Right cardiac atrium (tissue), 5 donors: ENCODE measurements at regions not wholly inside any gene's neighbourhood (a gene's known extent, or its start where the extent isn't known, plus 50 kb on each side); places are given as distances from the start of the nearest gene placed in this dataset.

Experiments used
- ATAC-seq, 2 donors: fragments of 200-7000 bp; cut with Tn5 transposase; one replicate each; pipeline versions ENCODE4 v1.8.0 to v1.9.1; 2020; ENCODE audit warnings: moderate library complexity in 2 of 2, mild to moderate bottlenecking in 1 of 2
- DNase-seq, 3 donors: peaks; one replicate each; pipeline ENCODE4 v3.0.0-alpha.2; 2020
- H3K27ac ChIP-seq: one replicate; pipeline ENCODE4 v1.5.1; 2013; ENCODE audit warnings: mild to moderate bottlenecking, low read length, control low read depth, moderate library complexity
- H3K27me3 ChIP-seq: one replicate; pipeline ENCODE4 v1.6.1; 2013; ENCODE audit not compliant: control insufficient read depth, insufficient read depth
- H3K4me1 ChIP-seq: one replicate; pipeline ENCODE4 v1.6.1; 2013; ENCODE audit warnings: low read length; ENCODE audit not compliant: control insufficient read depth, insufficient read depth
- H3K4me3 ChIP-seq: one replicate; pipeline ENCODE4 v1.5.1; 2013; ENCODE audit warnings: low read length, control low read depth
- H3K9me3 ChIP-seq: one replicate; pipeline ENCODE4 v1.6.1; 2013; ENCODE audit warnings: low read length; ENCODE audit not compliant: control insufficient read depth
- WGBS: extraction: QIAGEN DNeasy Blood & Tissue Kit; methylation state at CpG from one replicate; pipeline ENCODE4 v1.1.7; 2013; 5-methylcytosine and 5-hydroxymethylcytosine counted together
- intact Hi-C, 4 donors: fragments of 100-400 bp; cut with DNase I; formaldehyde crosslinking; loops; one replicate each; pipeline versions ENCODE4 v1.11.0 to v1.14.0; 2022 to 2023
- donor health status: healthy with polysubstance abuse.
- donor health status: DM: no; HTN: yes; CAD: no.
- donor health status: DM: no; HTN: no; CAD: no.
- donor health status: DM: no; HTN: yes; CAD: no; lungs with severe emphysema.
- donor health status: DM: yes; HTN: yes; CAD: no.

DNA sequence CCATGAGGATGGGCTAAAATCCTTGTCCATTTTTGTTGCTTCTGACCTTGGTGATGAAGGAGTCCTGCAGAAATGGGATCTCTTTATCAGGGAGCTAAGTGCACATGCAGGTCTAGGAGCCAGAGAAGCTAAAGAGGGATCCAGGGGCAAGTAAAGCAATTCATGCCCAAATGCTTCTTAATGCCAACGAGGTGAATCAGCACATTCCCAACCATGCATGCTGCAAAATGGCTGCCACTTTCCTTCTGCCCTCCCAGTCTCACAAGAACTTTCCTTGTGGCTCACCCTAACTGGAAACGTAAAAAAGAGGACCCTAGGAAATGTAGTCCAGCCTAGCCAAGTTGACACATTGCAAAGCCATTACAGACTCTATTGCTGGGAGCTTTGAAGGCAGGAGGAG, 298.4 kb downstream of the MAFB start:
- Histone ChIP-seq H3K4me3 (no peak overlapping the region), H3K27me3 (no peaks in the 10 kb centered on the region), H3K9me3 (no peaks in the 10 kb centered on the region), H3K4me1 (no peaks in the 10 kb centered on the region), H3K27ac (no peak overlapping the region)
- ATAC-seq, result no peak
- no peak for DNase-seq
- intact Hi-C loops, result no loop called here
- WGBS, result 70% methylated on average over 2 of the region's 2 CpGs

DNA sequence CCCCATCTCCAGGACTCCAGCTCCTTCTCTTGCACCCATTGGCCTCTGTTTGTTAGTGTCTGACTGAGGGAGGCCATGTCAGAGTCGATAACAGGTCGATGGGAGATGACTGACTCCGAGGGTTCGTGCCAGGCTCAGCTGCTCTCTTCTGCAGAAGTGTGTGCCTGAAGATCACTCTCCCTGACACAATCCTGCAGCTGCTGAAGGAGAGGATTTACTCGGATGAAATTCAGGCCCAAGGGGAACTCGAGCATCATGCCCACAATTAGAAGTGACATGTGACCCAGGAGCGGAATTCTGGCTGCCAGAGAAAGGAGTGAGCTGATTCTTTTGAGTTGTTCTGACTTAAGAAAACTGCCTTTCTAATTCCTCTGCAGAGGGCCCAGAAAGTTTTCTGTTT, 318.2 kb downstream of the MAFB start:
- no peak for ATAC-seq
- 63% methylated on average over 7 of the region's 7 CpGs for WGBS
- DNase-seq, result no peak

DNA sequence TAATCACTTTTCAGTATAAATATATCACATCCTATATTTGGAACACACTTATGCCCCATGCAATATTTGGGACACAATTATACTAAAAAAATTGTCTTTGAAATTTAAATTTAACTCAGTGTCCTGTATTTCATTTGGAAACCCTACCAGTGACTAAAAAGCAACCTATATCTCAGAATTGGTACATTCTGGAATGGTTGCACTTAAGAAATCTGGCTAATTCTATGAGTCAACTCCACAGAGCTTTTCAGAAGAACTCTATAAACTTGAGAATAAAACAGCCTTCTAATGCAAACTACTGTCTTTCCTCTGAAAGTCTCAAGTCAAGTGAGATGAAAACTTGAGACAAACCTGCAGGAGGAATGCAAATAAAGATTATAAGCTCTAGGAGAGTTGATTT, 320.2 kb downstream of the MAFB start:
- H3K9me3 ChIP-seq, result no peaks in the 10 kb centered on the region
- DNase-seq, result no peak
- H3K27me3 ChIP-seq, result peaks cover 3% of the 10 kb centered on the region
- no peak overlapping the region for H3K4me3 ChIP-seq
- no peak for ATAC-seq
- intact Hi-C loops, result no loop called here
- no peaks in the 10 kb centered on the region for H3K4me1 ChIP-seq
- H3K27ac ChIP-seq, result no peak overlapping the region

More for the DNA sequence above, 318.2 kb downstream of the MAFB start:
- H3K4me1 ChIP-seq, result no peaks in the 10 kb centered on the region
- no peaks in the 10 kb centered on the region for H3K27me3 ChIP-seq
- H3K4me3 ChIP-seq, result no peak overlapping the region
- intact Hi-C loops, result no loop called here
- no peaks in the 10 kb centered on the region for H3K9me3 ChIP-seq
- H3K27ac ChIP-seq, result no peak overlapping the region

DNA sequence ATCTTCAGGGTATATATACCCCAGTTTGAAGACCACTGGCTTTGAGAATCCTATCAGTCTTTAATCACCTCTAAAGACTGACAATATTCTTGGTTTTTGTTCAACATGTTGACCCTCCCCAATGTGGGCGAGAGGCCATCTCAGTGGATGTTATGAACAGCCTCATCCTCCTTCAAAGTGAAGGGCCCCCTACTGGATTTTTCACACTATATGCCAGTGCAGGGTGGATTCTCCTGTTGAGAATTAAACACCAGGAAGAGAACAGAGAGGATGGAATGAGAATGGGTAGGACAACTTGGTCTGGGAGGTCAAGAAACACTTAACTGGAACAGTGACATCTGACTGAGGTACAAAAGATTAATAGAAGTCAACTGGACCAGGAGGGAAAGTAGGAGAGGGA, 327.1 kb downstream of the MAFB start:
- 80% methylated on average over 1 of the region's 1 CpG for WGBS
- no peak overlapping the region for H3K27ac ChIP-seq
- H3K4me3 ChIP-seq, result no peak overlapping the region
- H3K9me3 ChIP-seq, result no peaks in the 10 kb centered on the region
- intact Hi-C loops, result no loop called here
- ATAC-seq (no peak), DNase-seq (no peak)
- H3K4me1 ChIP-seq, result no peaks in the 10 kb centered on the region
- peaks cover 3% of the 10 kb centered on the region for H3K27me3 ChIP-seq

DNA sequence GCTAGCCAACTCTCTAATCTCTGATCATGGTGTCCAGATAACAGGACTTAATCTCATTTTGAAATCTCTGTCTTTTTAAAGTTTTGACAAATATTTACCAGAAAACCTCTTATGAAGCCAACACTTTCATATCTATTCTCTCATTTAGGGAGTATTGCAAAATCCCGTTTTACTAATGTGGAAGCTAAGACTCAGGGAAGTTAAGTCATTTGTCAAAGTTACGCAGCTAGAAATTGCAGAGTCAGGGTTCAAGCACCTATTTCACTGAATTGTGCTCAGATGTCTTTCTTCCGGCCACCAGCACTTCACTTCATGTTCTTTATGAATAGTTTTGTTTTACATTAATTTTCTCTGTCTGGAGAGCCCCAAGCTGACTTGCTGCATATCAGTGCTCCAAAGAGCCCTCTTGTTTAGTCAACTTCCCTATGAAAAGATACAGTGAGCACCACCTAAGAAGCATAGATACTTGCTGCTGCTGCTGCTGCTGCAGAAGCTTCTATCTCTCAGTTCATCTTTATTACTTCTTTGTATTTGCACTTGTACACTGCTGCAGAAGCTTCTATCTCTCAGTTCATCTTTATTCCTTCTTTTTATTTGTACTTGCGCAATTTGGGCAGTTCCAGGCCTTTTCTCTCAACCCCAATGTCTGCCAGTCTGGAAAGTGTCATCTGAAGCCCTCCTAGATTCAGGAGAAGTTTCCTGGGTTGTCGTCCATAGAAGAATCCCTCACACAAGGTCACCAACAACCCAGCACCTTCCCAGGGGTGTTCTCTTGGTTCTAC, 329.7 kb downstream of the MAFB start:
- 72% methylated on average over 5 of the region's 5 CpGs for WGBS
- intact Hi-C loops, result no loop called here
- Histone ChIP-seq H3K4me3 (no peak overlapping the region), H3K9me3 (no peaks in the 10 kb centered on the region), H3K27ac (no peak overlapping the region), H3K4me1 (no peaks in the 10 kb centered on the region), H3K27me3 (no peaks in the 10 kb centered on the region)
- DNase-seq, result no peak
- ATAC-seq, result no peak

DNA sequence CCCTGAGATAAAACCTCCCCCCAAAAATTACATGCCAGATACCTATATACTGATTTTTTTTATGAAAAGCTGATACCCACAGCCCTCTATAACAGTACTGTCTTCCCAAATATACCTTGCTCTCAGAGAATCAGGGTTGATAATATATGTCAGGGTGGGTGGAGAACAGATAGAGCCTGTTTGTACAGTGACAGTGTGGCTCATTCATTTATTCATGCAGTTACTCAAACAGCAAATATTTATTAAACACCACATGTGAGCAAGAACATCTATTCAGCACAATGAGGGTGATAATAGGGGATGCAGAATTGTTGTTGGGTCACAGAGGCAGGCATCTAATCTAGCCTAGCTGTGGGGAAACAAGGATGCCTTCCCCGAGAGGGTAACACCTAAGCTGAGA, 334.2 kb downstream of the MAFB start:
- no peaks in the 10 kb centered on the region for H3K4me1 ChIP-seq
- 85% methylated on average over 1 of the region's 1 CpG for WGBS
- no peak overlapping the region for H3K4me3 ChIP-seq
- DNase-seq (no peak), ATAC-seq (no peak)
- intact Hi-C loops, result no loop called here
- H3K27ac ChIP-seq, result no peak overlapping the region
- no peaks in the 10 kb centered on the region for H3K9me3 ChIP-seq
- H3K27me3 ChIP-seq, result no peaks in the 10 kb centered on the region

DNA sequence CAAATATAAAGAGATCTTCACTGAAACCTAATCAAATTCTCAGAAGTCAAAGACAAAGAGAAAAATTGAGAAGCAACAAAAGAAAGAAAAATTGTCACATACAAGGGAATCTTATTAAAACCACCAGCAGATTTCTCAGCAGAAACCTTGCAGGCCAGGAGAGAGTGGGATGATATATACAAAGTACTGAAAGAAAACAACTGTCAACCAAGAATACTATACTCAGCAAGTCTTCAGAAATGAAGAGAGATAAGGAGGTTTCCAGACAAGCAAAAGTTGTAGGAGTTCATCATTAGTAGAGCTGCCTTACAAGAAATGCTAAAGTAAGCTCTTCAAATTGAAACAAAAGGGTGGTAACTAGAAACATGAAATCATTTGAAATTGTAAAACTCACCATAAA, 345.6 kb downstream of the MAFB start:
- intact Hi-C loops, result no loop called here
- H3K4me3 ChIP-seq, result no peak overlapping the region
- ATAC-seq (no peak), DNase-seq (no peak)
- no peaks in the 10 kb centered on the region for H3K9me3 ChIP-seq
- no peaks in the 10 kb centered on the region for H3K4me1 ChIP-seq
- no peaks in the 10 kb centered on the region for H3K27me3 ChIP-seq
- H3K27ac ChIP-seq, result no peak overlapping the region

DNA sequence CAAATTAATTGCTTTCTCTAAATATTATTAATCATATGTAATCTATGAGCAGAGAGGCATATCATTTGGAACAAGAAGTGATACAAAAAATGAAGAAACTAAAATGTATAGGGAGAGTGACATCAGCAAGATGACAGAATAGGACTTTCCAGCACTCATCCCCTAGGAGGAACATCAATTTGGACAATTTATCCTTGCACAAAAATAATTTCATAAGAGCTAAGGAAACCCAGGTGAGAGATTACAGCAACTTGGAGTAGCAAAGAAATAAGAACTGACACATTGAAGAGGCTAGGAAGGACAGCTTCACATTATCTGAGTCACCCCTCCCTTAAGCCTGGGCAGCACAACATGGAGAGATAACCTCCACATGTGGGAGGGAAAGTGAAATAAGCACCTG, 347.5 kb downstream of the MAFB start:
- H3K9me3 ChIP-seq, result no peaks in the 10 kb centered on the region
- no peak for DNase-seq
- H3K27ac ChIP-seq, result no peak overlapping the region
- no peaks in the 10 kb centered on the region for H3K27me3 ChIP-seq
- no peak for ATAC-seq
- no peaks in the 10 kb centered on the region for H3K4me1 ChIP-seq
- H3K4me3 ChIP-seq, result no peak overlapping the region
- intact Hi-C loops, result no loop called here

DNA sequence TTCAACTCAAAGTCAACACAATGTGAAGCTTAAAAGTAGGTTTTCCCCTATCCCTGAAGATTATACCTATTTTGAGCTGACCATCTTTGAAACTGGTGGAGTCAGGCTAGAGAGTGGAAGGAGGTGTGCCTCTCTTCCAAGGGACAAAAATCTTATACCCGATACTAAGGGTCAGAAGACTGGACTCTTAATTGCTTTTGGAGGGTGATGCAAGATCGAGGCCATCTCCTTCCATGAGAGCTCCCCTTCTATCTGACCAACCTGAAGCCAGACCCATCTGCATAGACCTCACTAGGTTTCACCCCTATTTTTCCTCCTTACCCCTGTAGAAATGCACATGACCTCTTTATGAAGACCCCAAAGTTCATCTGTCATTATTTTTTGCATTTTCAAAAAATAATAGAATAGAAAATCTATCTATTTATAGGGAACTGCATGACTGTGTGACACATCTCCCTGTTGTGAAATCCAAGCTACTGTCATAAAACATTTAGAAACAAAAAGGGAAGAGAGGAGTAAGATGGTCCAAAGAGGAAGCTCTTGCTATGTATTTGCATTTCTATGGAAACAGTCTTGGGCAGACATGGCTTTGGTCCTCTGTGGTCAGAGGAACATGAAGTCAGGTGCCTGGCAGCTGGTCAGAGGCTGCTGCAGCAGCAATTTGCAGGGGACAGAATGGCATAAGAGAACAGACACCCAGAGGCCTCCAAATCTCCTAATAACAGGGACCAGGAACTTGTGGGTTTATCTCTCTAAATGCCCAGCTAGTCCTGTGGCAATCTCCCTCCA, 349.2 kb downstream of the MAFB start:
- WGBS, result 74% methylated on average over 2 of the region's 2 CpGs
- H3K4me3 ChIP-seq, result no peak overlapping the region
- DNase-seq (peak; percentile 39 to 79 (median 70)), ATAC-seq (peak; percentile 61 to 74)
- intact Hi-C loops, result no loop called here
- H3K27me3 ChIP-seq, result no peaks in the 10 kb centered on the region
- H3K9me3 ChIP-seq, result no peaks in the 10 kb centered on the region
- H3K27ac ChIP-seq, result no peak overlapping the region
- peaks cover 9% of the 10 kb centered on the region for H3K4me1 ChIP-seq

DNA sequence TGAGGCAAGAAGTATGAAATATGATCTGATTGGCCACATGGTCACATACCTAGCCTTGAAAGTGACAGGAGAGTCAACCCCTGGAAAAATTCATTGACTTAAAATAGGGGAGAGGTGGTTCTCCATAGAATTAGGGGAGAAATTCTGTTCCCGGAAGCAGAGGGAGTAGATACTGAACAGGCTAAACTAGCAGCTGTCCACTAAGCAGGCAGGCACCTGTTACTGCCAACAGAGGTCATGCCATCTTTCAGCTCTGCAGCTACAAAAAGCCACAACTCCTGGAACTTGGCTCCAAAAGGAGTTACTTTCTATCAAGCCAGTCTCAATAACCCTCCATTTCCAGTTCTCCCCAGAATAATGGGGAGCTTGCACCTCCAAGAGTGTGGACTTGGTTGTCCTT, 352.5 kb downstream of the MAFB start:
- Histone ChIP-seq H3K4me3 (no peak overlapping the region), H3K9me3 (no peaks in the 10 kb centered on the region), H3K4me1 (peaks cover 15% of the 10 kb centered on the region), H3K27ac (no peak overlapping the region), H3K27me3 (no peaks in the 10 kb centered on the region)
- ATAC-seq (peak in 1 of 2 donors; percentile 21), DNase-seq (no peak)
- WGBS, result 67% methylated on average over 1 of the region's 1 CpG
- intact Hi-C loops, result no loop called here

DNA sequence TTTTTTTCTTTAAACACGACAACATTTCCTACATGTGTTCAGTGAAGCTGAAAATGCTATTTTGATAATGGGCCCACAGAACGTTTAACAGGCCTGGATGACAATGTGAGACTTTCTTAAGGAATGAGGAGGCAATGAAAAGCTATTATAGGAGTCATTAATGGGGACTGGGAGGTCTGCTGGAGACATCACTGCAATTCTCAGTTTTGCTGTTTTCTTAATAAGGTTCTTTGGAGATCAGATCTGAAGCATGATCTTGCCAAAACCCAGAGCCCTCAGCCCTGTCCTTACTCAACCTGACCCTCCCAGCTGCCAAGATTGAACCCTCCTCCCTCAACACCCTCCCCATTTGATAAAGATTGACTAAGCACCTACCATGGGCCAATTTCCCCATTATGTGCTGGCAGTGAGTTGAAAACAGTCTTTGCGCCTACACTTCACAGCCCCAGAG, 353.1 kb downstream of the MAFB start:
- no peak overlapping the region for H3K27ac ChIP-seq
- ATAC-seq (peak; percentile 26 to 63), DNase-seq (no peak)
- intact Hi-C loops, result no loop called here
- peaks cover 15% of the 10 kb centered on the region for H3K4me1 ChIP-seq
- H3K27me3 ChIP-seq, result no peaks in the 10 kb centered on the region
- no peaks in the 10 kb centered on the region for H3K9me3 ChIP-seq
- WGBS, result 23% methylated on average over 3 of the region's 3 CpGs
- H3K4me3 ChIP-seq, result no peak overlapping the region
